T-helper 2 cell (primary cell): ENCODE measurements at regions not wholly inside any gene's neighbourhood (a gene's known extent, or its start where the extent isn't known, plus 50 kb on each side); places are given as distances from the start of the nearest gene placed in this dataset.

Source experiments
- DNase-seq, 5 experiments: peaks; one replicate each; pipeline versions ENCODE4 v3.0.0 to v3.0.0-alpha.2; 2012 to 2022

- no peak for DNase-seq
These were observed 603.7 kb upstream of the GCFC2 start for GRCh38 chr2:76314271-76315020.

DNA sequence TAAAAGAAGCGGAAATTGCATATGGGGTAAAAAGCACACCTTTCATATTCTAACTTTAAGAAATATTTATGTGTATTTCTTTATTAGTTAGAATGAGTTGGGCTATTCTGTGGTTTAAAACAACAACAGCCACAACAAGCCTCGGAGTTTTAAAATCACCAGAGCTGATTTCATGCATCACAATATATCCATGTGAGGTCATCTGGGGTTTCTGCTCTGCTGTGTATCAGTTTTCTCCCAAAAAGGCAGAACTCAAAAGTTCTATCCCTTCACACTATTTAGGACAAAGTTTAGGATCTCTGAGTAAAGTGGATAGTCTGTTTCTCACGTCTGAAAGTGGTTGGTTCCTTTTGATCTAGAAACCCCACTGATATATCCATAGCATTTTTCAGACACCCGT lies 601.5 kb upstream of the GCFC2 start:
- no peak for DNase-seq

GRCh38 chr2:76311728-76312127 lies 601.0 kb upstream of the GCFC2 start:
- DNase-seq: no peak

DNA sequence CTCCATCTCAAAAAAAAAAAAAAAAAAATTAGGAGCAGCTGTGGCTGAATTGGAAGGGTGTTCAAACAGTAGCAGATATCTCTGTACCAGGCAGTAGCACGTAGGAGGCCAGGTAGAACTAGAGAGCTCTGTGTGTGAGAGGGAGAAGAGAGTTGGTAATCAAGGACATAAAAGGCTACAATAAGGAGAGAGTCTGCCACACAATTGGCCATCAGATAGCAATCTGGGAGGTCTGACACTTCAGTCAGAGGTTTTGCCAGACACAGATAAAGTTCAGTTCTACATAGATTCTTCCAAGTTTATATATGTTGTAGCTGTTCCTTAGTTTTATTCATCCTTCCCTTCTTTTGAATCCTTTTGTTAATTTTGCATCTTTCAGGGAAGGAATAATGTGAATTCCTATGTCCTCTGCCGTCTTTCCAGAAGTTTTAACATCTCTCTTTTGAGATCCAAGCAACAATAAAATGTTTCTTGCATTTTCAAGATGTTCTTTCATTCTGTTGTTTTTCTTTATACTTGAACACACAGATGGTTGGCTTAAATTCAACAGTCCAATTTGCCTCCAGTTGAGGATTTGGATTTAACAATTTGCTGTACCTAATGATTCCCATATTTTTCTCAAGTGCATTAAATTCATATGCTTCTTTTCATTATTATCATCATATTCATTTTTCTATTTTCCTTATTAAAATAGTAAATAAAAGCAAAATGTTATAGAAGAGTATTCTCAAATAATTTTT lies 600.3 kb upstream of the GCFC2 start:
- no peak for DNase-seq

DNA sequence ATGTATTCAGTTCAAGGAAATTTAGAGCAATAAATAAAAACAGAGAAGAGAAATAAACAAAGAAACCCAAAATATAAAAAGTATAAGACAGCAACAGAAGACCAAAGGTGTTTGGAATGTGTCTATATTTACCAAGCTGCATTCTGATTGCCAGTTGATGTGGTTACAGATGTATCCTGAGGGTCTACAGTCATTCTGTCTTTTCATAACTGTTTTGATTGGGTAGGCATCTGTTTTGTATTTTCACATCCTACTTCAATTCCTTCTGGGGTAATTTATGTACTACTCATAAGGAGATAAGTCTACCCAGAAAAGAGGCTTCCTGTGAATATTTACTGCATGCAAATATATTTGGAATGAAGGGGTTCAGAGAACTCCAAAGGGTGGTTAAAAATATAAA lies 596.8 kb upstream of the GCFC2 start:
- DNase-seq: no peak

GRCh38 chr2:76298041-76298440 lies 587.3 kb upstream of the GCFC2 start:
- DNase-seq: no peak

- DNase-seq: no peak
These were observed 585.7 kb upstream of the GCFC2 start for GRCh38 chr2:76296438-76296837.

GRCh38 chr2:76295762-76296161 lies 585.0 kb upstream of the GCFC2 start:
- no peak for DNase-seq

- DNase-seq: no peak
These were observed 577.9 kb upstream of the GCFC2 start for GRCh38 chr2:76288598-76288997.

GRCh38 chr2:76288146-76288545 lies 577.4 kb upstream of the GCFC2 start:
- DNase-seq: no peak

DNA sequence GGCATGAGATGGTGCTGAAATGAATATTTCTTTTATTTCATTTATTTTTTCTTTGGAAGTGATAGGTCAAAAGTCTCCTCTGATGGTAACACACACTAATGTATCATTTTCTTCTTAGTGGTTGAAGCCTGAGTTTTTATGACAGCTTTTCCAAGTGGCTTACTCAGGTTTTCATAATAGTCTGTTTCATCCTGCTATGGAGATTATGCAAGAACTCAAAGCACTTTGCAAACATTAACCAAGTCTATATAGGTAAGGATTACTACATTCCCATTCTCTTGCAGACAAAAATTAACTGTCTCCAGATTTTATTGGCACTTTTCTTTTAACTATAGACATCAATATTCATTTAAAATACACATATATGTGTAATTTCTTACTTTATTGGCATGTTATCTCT lies 572.6 kb upstream of the GCFC2 start:
- DNase-seq: no peak

- no peak for DNase-seq
These were observed 570.6 kb upstream of the GCFC2 start for GRCh38 chr2:76281156-76281841.

DNA sequence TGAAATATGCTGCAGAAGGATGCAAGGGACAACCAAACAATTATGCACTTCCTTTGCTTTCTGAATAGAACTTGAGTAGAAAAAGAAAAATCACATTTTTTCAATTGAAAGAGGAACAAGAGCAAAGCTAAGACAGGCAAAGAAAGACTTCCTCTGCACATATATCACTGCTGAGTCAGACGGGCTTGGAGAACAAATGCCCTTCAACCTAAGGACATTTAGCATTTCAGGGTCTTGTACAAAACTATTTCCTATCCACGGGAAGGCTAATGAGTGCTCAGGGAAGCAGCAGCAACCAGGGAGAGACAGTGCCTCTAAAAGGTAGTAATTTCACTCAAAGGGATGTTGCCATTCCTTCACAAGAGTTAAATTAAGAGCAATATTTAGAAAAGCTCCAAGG lies 570.0 kb upstream of the GCFC2 start:
- no peak for DNase-seq

GRCh38 chr2:76279142-76279541 lies 568.4 kb upstream of the GCFC2 start:
- DNase-seq: no peak

GRCh38 chr2:76275788-76276187 lies 565.1 kb upstream of the GCFC2 start:
- DNase-seq: no peak

DNA sequence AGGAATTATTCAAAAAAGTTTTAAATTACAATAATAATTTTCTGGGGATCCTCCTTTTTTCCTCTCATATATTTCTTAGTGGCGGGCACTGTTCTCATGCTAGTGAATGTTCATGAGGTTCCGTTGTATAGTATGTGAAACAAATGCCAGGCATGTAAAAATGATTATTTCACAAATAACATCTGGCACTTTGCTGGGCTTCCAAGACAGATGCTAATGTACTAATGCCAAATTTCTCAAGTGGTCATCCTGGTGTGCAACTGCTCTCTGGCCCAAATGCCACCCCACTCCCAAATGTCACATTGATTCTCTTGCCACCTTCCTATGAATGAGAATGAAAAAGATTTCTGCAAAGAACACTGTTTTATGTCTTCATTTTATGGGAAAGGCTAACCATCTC lies 564.0 kb upstream of the GCFC2 start:
- no peak for DNase-seq

DNA sequence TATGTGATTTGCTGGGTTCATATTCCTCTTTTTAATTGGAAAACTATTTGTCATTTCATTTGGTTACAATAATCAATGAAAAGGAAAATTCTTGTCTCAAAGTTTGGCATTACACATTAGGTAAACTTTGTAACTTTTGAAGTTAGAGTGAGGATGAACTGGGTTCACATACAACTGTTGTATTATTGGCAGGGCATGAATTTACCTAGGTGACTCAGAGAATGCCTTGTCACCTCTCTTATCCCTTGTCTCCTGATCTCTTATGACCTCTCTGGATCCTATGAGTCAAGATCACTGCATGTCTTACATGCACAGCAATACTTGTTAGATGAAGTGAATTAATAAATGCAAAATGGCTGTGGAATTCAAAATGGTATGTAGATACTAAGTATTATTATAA lies 563.4 kb upstream of the GCFC2 start:
- no peak for DNase-seq

DNA sequence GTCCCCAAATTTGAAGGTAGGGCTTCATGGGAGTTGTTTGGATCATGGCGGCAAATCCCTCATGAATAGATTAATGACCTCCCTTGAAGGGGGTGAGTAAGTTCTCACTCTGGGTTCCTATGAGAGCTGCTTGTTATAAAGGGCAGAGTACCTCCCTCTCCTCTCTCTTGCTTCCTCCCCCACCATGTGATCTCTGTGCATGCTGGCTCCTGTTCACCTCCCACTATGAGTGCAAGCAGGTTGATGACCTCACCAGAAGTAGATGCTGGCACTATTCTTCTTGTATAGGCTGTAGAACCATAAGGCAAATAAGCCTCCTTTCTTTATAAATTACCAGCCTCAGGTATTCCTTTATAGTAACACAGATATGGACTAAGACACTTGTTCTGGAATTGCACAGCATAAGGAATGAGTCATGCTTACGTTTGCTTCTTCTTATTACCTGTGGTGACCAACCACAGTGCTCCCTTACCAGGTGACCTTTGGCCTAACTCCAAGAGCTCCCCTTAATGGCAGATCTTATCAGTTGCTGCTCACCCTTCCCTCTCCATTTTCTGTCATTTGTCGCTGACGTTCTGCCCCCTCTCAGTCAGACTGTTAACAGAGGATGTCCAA lies 559.5 kb upstream of the GCFC2 start:
- no peak for DNase-seq

GRCh38 chr2:76268902-76269620 lies 558.3 kb upstream of the GCFC2 start:
- DNase-seq: no peak

- no peak for DNase-seq
These were observed 557.8 kb upstream of the GCFC2 start for GRCh38 chr2:76268484-76268883.

- no peak for DNase-seq
These were observed 547.1 kb upstream of the GCFC2 start for GRCh38 chr2:76257802-76258201.

GRCh38 chr2:76256458-76257088 lies 545.9 kb upstream of the GCFC2 start:
- no peak for DNase-seq
